Osteoblast (primary cell): ENCODE measurements at regions not wholly inside any gene's neighbourhood (a gene's known extent, or its start where the extent isn't known, plus 50 kb on each side); places are given as distances from the start of the nearest gene placed in this dataset.

Experiments used
- DNase-seq: peaks from one replicate; pipeline ENCODE4 v3.0.0; 2011; ENCODE audit warnings: low spot score, mixed read lengths; ENCODE audit not compliant: insufficient read length; ENCODE audit errors: missing footprints
- H2AFZ ChIP-seq: 2 replicates; pipeline ENCODE4 v1.6.0; 2011; ENCODE audit warnings: mild to moderate bottlenecking, low read length
- H3K27ac ChIP-seq: 2 replicates; pipeline ENCODE4 v1.5.1; 2011; ENCODE audit warnings: mild to moderate bottlenecking, low read depth, low read length, moderate library complexity
- H3K27me3 ChIP-seq: 2 replicates; pipeline ENCODE4 v1.6.0; 2012; ENCODE audit warnings: mild to moderate bottlenecking, control low read depth, inconsistent platforms, low read length, moderate library complexity; ENCODE audit not compliant: insufficient read depth
- H3K36me3 ChIP-seq: 2 replicates; pipeline ENCODE4 v1.5.1; 2011; ENCODE audit warnings: mild to moderate bottlenecking, low read length, control low read depth, moderate library complexity; ENCODE audit not compliant: insufficient read depth
- H3K4me1 ChIP-seq: 2 replicates; pipeline ENCODE4 v1.5.1; 2011; ENCODE audit warnings: mild to moderate bottlenecking, low read length, control low read depth, moderate library complexity; ENCODE audit not compliant: insufficient read depth
- H3K4me2 ChIP-seq: 2 replicates; pipeline ENCODE4 v1.6.0; 2011; ENCODE audit warnings: mild to moderate bottlenecking, low read length; ENCODE audit not compliant: insufficient read depth
- H3K4me3 ChIP-seq: fragments of 200-600 bp; sonication (generic); 3 replicates; pipeline ENCODE4 v1.5.1; 2012; ENCODE audit warnings: mild to moderate bottlenecking, low read length, inconsistent platforms; ENCODE audit not compliant: insufficient read depth
- H3K79me2 ChIP-seq: 2 replicates; pipeline ENCODE4 v1.6.0; 2012; ENCODE audit warnings: mild to moderate bottlenecking, low read length, control low read depth, inconsistent platforms; ENCODE audit not compliant: insufficient read depth
- H3K9me3 ChIP-seq: 2 replicates; pipeline ENCODE4 v1.5.1; 2011; ENCODE audit warnings: low read depth, low read length, control low read depth
- H4K20me1 ChIP-seq: 2 replicates; pipeline ENCODE4 v1.6.0; 2012; ENCODE audit warnings: mild to moderate bottlenecking, low read length, control low read depth; ENCODE audit not compliant: insufficient read depth
- TF ChIP-seq, protein P1 (sequence below): IDR thresholded peaks from 2 replicates; pipeline ENCODE4 v1.5.1; 2011; ENCODE audit warnings: mild to moderate bottlenecking, low read depth, low read length, moderate library complexity; ENCODE audit errors: extremely low read depth

DNA sequence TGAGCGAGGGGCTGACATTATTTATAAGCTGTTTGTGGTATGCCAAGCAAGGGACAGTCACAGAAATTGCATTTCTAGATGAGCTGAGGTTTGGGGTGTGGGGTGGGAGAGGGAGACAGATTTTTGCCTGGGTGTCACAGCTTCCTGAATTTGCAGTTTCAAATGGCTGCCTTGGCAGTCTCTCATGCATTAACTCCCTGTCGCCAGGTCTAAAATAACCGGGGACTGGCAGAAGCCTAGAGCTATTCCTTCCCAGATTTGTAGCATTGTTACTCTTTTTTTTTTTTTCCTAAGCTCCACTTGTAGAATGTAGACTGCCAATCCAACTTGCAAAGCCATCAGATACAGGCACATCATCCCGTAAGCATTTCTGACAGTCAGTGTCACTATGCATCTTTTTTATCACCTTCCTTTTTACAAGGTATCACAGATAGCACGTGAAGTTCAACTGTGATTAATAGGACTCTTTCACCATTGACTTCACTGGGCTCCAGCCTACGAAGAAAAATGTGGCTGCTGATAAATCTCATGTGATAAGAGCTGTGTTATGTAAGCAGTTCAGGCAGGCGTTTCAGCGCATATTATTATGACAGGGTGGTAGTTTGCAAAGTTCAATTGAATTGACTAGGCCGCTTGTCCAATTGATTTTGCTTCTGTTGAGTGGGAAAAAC lies 130.7 kb upstream of the CELF2 start:
- H3K4me2 ChIP-seq: no peak overlapping the region
- no peaks in the 10 kb centered on the region for H3K36me3 ChIP-seq
- DNase-seq: no peak
- H3K79me2 ChIP-seq: no peaks in the 10 kb centered on the region
- no peaks in the 10 kb centered on the region for H3K4me1 ChIP-seq
- H3K27ac ChIP-seq: no peak overlapping the region
- H3K4me3 ChIP-seq: no peak overlapping the region
- no peaks in the 10 kb centered on the region for H3K9me3 ChIP-seq
- TF ChIP-seq, protein P1, sequence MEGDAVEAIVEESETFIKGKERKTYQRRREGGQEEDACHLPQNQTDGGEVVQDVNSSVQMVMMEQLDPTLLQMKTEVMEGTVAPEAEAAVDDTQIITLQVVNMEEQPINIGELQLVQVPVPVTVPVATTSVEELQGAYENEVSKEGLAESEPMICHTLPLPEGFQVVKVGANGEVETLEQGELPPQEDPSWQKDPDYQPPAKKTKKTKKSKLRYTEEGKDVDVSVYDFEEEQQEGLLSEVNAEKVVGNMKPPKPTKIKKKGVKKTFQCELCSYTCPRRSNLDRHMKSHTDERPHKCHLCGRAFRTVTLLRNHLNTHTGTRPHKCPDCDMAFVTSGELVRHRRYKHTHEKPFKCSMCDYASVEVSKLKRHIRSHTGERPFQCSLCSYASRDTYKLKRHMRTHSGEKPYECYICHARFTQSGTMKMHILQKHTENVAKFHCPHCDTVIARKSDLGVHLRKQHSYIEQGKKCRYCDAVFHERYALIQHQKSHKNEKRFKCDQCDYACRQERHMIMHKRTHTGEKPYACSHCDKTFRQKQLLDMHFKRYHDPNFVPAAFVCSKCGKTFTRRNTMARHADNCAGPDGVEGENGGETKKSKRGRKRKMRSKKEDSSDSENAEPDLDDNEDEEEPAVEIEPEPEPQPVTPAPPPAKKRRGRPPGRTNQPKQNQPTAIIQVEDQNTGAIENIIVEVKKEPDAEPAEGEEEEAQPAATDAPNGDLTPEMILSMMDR: no peak
- no peaks in the 10 kb centered on the region for H4K20me1 ChIP-seq
- H2AFZ ChIP-seq: no peak overlapping the region
- no peaks in the 10 kb centered on the region for H3K27me3 ChIP-seq

DNA sequence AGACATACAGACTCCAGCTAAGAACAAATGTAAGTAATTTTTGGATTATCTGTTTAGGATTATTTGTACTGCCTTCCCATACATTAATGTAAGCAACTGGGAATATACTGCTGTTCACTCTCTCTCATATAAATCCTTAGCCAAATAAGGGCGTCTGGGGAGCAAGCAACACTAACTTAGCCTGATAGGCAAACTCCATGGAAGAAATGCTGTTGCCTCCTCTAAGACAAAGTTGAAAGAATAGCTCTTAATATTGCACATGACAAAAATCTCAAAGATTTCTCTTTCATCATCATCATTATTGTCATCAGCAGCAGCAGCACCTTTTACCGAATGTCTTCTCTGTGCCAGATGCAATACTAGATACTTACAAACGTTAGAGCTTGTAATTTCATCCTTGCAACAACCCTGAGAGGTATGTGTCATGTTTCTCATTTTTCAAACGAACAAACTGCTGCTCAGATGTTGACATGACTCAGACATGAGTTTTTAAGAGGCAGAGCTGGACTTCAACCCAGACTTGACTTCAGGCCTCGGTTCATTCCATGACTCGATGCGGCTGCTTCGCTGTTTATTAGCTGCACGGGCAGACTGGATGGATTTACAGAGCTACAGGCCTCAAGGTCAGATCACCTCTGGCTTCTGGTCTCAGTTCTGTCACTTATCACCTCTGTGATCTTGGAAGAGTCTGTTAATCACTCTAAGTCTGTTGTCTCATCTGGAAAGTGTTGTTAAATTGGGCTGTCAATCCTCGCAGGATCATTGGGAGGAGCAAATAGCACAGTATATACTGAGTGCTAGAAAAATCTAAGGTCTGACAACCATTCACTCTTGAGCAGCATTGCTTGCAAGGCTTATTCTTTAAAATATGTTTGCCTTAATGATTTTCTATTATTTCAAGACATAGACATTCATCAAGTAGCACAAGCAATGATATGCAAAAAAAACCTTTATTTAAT lies 126.3 kb upstream of the CELF2 start:
- no peaks in the 10 kb centered on the region for H3K79me2 ChIP-seq
- H3K27ac ChIP-seq: no peak overlapping the region
- no peaks in the 10 kb centered on the region for H4K20me1 ChIP-seq
- no peak overlapping the region for H3K4me3 ChIP-seq
- H3K4me2 ChIP-seq: no peak overlapping the region
- DNase-seq: peak; percentile 38
- H3K4me1 ChIP-seq: no peaks in the 10 kb centered on the region
- no peak overlapping the region for H2AFZ ChIP-seq
- no peaks in the 10 kb centered on the region for H3K36me3 ChIP-seq
- H3K27me3 ChIP-seq: no peaks in the 10 kb centered on the region
- TF ChIP-seq, protein P1: no peak
- no peaks in the 10 kb centered on the region for H3K9me3 ChIP-seq

DNA sequence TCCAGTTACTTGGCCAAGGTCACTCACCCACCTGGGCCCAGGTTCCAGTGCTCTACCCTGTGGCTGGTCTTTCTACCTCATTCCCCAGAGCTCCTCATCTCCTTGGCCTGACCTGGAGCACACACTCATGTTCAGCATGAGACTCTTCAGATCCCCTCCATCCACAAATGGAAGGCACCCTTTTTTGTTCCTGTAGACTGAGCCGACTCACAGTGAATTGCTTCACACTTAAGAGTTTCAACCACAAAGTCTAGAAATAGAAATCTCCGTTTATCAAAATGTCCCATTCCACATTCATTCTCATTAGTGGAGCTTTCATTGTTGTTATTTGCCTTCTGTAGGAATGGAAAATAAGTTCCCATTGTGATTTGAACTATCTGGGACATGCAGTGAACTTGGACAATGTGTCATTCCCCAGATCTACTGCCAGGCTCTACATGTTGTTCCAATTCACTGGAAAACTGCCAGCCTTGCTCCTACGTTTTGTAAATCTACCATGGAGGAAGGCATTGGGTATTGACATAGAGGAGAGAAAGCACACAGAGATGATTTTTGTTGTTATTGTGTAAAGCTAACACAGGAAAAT lies 125.3 kb upstream of the CELF2 start:
- Histone ChIP-seq H2AFZ (no peak overlapping the region), H3K4me1 (no peaks in the 10 kb centered on the region), H3K27ac (no peak overlapping the region), H3K36me3 (no peaks in the 10 kb centered on the region), H4K20me1 (no peaks in the 10 kb centered on the region), H3K4me2 (no peak overlapping the region), H3K79me2 (no peaks in the 10 kb centered on the region), H3K4me3 (no peak overlapping the region), H3K27me3 (no peaks in the 10 kb centered on the region), H3K9me3 (no peaks in the 10 kb centered on the region)
- TF ChIP-seq, protein P1: no peak
- DNase-seq: no peak

DNA sequence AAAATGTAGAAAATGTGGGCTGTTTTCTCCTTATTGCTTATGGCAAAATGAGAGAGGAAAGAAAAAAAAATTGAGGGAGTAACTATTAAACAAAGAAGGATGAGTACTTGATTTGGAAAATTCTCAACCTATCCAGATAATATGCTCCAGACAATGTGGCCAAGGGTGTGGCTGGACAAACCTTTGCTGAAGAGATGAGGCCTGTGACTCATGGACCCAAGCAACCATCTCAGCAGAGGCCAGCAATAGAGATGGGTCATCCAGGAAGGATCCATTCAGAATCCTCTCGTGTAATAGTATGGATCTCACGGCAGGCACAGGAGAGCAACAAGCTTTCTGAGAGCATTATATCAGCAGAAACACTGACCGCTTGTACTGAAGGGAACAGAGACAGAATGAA lies 120.3 kb upstream of the CELF2 start:
- no peak overlapping the region for H2AFZ ChIP-seq
- no peak overlapping the region for H3K27ac ChIP-seq
- H3K79me2 ChIP-seq: no peaks in the 10 kb centered on the region
- no peaks in the 10 kb centered on the region for H3K4me1 ChIP-seq
- no peaks in the 10 kb centered on the region for H3K27me3 ChIP-seq
- no peak overlapping the region for H3K4me3 ChIP-seq
- TF ChIP-seq, protein P1: no peak
- H3K36me3 ChIP-seq: no peaks in the 10 kb centered on the region
- no peaks in the 10 kb centered on the region for H4K20me1 ChIP-seq
- no peak for DNase-seq
- H3K4me2 ChIP-seq: no peak overlapping the region
- H3K9me3 ChIP-seq: no peaks in the 10 kb centered on the region
